ENCODE measurements at regions not wholly inside any gene's neighbourhood (a gene's known extent, or its start where the extent isn't known, plus 50 kb on each side); places are given as distances from the start of the nearest gene placed in this dataset.
"Not testable (repeated sequence)": the region's sequence is repeated elsewhere in the genome, so short reads cannot be mapped to it uniquely, and the experiment has no call there.

- no peaks in the 10 kb centered on the region for H3K4me1 ChIP-seq (ENCODE audit: control insufficient read depth in 1 of 2, insufficient read depth in 2 of 2, low read length in 2 of 2)
- Mint-ChIP-seq H3K4me1 (no peaks in the 10 kb centered on the region), H3K27me3 (ENCODE audit: low read depth in 3 of 3) (peaks cover 0 to 2% (median 0%) of the 10 kb centered on the region in 3 donors), H3K36me3 (no peaks in the 10 kb centered on the region), H3K9me3 (peaks cover 0 to 2% (median 1%) of the 10 kb centered on the region in 7 donors), H3K27ac (no peak overlapping the region), H3K4me3 (no peak overlapping the region)
- H3K27ac ChIP-seq (ENCODE audit: low read depth in 1 of 2, low read length in 2 of 2), result no peak overlapping the region
- no peak overlapping the region for H3K4me2 ChIP-seq (replicated peaks; ENCODE audit: extremely low read depth, low read length, poor library complexity, severe bottlenecking)
- no CpG with 5 or more reads among the region's 2 CpGs for WGBS (ENCODE audit: insufficient coverage)
- no peak overlapping the region for H3K4me3 ChIP-seq (replicated peaks in 1 of 3; ENCODE audit: low read depth in 2 of 3, low read length in 3 of 3)
- H3K9ac ChIP-seq (ENCODE audit: insufficient read depth, low read length, poor library complexity, severe bottlenecking), result no peak overlapping the region
- H3K79me2 ChIP-seq (ENCODE audit: insufficient read depth, low read length), result no peaks in the 10 kb centered on the region
- H3K36me3 ChIP-seq (replicated peaks in 1 of 2; ENCODE audit: control insufficient read depth in 1 of 2, insufficient read depth in 2 of 2, low read length in 2 of 2), result no peaks in the 10 kb centered on the region
- no peak for DNase-seq
- H4K20me1 ChIP-seq (ENCODE audit: insufficient read depth, low read length), result no peaks in the 10 kb centered on the region
- no peak for TF ChIP-seq CTCF (IDR thresholded peaks at IDR 0.05)
- intact Hi-C loops (cut with micrococcal nuclease), result no loop called here
- H3K9me3 ChIP-seq (replicated peaks in 1 of 2; ENCODE audit: control insufficient read depth in 1 of 2, insufficient read depth in 1 of 2, low read length in 2 of 2), result no peaks in the 10 kb centered on the region
- no peaks in the 10 kb centered on the region for H3K27me3 ChIP-seq (ENCODE audit: control insufficient read depth in 2 of 2, insufficient read depth in 2 of 2, low read length in 2 of 2)
- no peak overlapping the region for H2AFZ ChIP-seq (ENCODE audit: insufficient read depth, low read depth, low read length, poor library complexity, severe bottlenecking)
These were observed 182.1 kb upstream of the DIAPH2 start for GRCh38 chrX:96502507-96502906.

DNA sequence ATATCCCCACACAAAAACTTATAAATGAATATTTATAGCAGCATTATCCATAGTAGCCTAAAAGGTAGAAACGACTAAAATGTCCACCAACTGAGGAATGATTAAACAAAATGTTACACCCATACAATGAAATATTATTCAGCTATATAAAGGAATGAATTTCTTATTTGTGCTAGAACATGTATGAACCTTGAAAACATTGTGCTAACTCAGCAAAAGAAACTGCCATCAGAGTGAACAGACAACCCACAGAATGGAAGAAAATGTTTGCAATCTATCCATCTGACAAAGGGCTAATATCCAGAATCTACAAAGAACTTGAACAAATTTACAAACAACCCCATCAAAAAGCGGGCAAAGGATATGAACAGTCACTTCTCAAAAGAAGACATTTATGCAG lies 155.3 kb upstream of the DIAPH2 start:
- H4K20me1 ChIP-seq (ENCODE audit: insufficient read depth, low read length); H3K9me3 ChIP-seq (replicated peaks in 1 of 2; ENCODE audit: control insufficient read depth in 1 of 2, insufficient read depth in 1 of 2, low read length in 2 of 2); H3K27ac ChIP-seq (ENCODE audit: low read depth in 1 of 2, low read length in 2 of 2); H3K4me3 ChIP-seq (replicated peaks in 1 of 3; ENCODE audit: low read depth in 2 of 3, low read length in 3 of 3); H3K27me3 ChIP-seq (ENCODE audit: control insufficient read depth in 2 of 2, insufficient read depth in 2 of 2, low read length in 2 of 2); H3K4me2 ChIP-seq (replicated peaks; ENCODE audit: extremely low read depth, low read length, poor library complexity, severe bottlenecking); H3K4me1 Mint-ChIP-seq; H3K79me2 ChIP-seq (ENCODE audit: insufficient read depth, low read length); DNase-seq; H3K4me3 Mint-ChIP-seq; H3K27ac Mint-ChIP-seq; H3K36me3 ChIP-seq (replicated peaks in 1 of 2; ENCODE audit: control insufficient read depth in 1 of 2, insufficient read depth in 2 of 2, low read length in 2 of 2); H3K9ac ChIP-seq (ENCODE audit: insufficient read depth, low read length, poor library complexity, severe bottlenecking); H3K27me3 Mint-ChIP-seq (ENCODE audit: low read depth in 3 of 3); H3K36me3 Mint-ChIP-seq; H2AFZ ChIP-seq (ENCODE audit: insufficient read depth, low read depth, low read length, poor library complexity, severe bottlenecking); intact Hi-C loops (cut with micrococcal nuclease); H3K4me1 ChIP-seq (ENCODE audit: control insufficient read depth in 1 of 2, insufficient read depth in 2 of 2, low read length in 2 of 2); H3K9me3 Mint-ChIP-seq: not testable (repeated sequence)
- no CpG with 5 or more reads among the region's 2 CpGs for WGBS (ENCODE audit: insufficient coverage)

Data from CD14-positive monocyte (primary cell).